ENCODE measurements at regions not wholly inside any gene's neighbourhood (a gene's known extent, or its start where the extent isn't known, plus 50 kb on each side); places are given as distances from the start of the nearest gene placed in this dataset.

- DNase-seq (ENCODE audit: low spot score) = no peak
Measured at GRCh38 chrX:148365233-148365632, 135.2 kb upstream of the AFF2 start.

GRCh38 chrX:148371291-148371690 lies 129.1 kb upstream of the AFF2 start:
- DNase-seq (ENCODE audit: low spot score) = no peak

DNA sequence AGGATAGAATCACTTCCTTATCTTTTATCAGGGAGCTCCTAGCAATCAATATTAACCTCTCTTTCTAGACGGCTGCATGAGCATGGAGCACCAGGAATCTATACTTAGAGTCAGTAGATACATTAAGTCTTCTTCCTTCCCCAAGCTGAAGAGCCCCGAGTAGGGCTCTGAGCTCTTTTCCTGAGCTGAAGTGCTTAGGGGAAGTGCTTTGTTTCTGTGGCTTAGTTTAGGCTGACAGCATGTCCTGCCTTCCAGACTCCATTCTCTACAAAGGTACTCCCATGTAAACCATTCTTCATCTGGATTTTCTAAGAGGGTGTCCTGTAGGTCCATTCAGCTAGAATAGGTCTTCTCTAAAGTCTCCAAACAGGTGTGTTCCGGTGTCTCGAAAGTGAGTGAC lies 127.5 kb upstream of the AFF2 start:
- DNase-seq (ENCODE audit: low spot score) = no peak

GRCh38 chrX:148376342-148376741 lies 124.1 kb upstream of the AFF2 start:
- DNase-seq (ENCODE audit: low spot score) = no peak

DNA sequence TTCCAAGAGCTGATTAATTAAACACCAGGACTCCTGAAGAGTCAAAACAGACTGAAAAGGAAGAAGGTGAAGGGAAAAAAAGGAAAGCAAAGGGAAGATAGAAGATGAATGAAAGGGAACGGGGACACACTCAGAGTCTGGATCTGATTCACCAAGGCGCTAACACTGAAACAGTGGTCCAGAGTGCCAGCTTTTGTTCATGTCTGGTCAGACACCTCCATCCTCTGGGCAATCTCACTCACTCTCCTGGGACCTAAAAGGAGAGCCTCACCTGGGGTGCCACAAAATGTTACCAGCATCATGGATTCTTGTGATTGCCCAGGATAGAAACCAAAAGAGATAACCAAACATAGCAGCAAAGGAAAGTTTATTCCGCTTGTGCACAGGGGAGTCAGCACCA lies 120.3 kb upstream of the AFF2 start:
- DNase-seq (ENCODE audit: low spot score) = no peak

- no peak for DNase-seq (ENCODE audit: low spot score)
Measured at GRCh38 chrX:148380650-148381561, 119.5 kb upstream of the AFF2 start.

- DNase-seq (ENCODE audit: low spot score) = no peak
Measured at GRCh38 chrX:148381603-148382002, 118.8 kb upstream of the AFF2 start.

GRCh38 chrX:148382983-148383382 lies 117.4 kb upstream of the AFF2 start:
- peak; percentile 3 for DNase-seq (ENCODE audit: low spot score)

DNA sequence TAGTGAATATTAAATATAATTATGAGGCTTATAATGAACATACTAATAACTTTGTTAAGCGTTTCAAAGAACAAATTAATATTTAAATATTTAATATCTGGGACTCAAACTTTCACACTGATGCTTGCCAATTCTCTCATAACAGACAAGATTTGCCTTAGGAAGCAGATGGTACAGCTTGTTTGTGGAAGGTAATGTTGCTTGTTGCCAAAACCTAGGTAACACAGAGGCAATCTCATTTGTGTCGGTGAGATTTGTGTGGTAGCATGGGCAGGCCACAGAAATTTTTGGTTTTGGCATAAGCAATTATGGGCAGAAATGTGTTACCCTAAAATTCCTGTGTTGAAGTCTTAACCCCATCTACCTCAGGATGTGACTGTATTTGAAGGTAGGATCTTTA lies 114.9 kb upstream of the AFF2 start:
- no peak for DNase-seq (ENCODE audit: low spot score)

DNA sequence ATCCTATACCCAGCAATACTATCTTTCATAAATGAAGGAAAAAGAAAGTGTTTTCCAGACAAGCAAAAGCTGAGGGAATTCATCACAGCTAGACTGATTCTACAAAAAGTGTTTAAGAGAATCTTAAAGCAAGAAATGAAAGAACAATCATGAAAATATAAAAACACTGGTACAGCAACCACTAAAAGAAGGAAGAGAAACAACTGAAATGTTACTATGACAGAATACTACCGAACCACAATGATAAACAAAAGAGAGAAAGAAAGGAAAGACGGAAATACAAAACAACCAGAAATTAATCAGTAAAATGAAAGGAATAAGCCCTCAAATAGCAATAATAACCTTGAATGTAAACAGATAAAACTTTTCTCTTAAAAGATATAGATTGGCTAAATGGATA lies 110.8 kb upstream of the AFF2 start:
- no peak for DNase-seq (ENCODE audit: low spot score)

GRCh38 chrX:148412006-148412405 lies 88.4 kb upstream of the AFF2 start:
- no peak for DNase-seq (ENCODE audit: low spot score)

DNA sequence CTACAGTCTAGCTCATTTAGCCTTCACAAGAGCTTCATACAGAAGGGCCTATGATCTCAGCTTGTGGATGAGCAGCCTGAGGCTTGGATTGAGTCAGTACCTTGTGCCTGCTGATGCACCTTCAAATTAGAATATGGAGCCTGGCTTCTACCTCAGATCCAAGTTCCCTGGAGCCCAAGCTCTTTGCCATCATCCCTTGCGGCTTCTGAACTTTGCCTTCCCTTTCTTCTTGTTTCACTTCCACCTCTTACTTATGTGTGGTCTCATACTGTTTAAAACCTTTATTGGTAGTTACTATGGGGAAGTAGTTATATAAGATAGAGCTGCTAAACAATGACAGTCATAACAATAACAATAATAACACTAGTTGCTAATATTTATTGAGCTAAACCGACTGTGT lies 84.3 kb upstream of the AFF2 start:
- no peak for DNase-seq (ENCODE audit: low spot score)

GRCh38 chrX:148416931-148417330 lies 83.5 kb upstream of the AFF2 start:
- DNase-seq (ENCODE audit: low spot score) = no peak

DNA sequence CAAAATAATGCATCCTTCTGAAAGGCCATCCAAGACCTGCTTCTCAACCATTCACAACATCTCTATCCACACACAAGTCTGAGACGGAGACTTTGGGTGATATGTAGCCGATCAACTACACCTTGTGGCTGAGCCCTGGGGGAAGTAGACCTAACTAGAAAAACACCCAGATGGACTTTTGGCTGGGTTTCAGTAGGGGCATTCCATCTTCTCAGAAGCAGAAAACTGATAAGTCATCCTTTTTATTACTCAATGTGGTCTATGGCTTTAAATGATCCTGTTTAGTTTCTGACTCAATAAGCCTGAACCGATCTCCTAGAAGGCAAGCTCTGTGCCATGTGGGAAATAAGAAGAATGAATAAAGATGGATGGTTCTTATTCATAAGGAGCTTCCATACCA lies 82.5 kb upstream of the AFF2 start:
- no peak for DNase-seq (ENCODE audit: low spot score)

- no peak for DNase-seq (ENCODE audit: low spot score)
Measured at GRCh38 chrX:148422526-148422925, 77.9 kb upstream of the AFF2 start.

- no peak for DNase-seq (ENCODE audit: low spot score)
Measured at GRCh38 chrX:148424570-148424969, 75.8 kb upstream of the AFF2 start.

DNA sequence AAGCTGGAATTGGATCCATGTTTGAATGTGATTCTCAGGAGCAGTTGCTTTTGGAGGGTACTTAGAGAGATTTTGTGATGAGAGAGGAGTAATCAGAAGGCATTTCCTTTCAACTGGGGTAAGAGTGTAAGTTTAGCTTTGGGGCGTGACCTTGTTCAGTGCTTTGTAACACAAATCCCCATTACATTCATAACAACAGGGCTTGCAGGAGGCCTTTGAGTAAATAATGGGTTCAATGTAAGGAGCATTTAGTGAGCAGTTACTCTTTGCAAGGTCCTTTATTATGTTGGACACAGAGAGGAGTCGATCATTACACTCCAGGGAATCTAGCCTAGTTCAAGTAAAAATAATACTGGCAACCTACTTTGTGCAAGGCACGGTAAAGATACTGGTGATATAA lies 74.0 kb upstream of the AFF2 start:
- peak; percentile 4 for DNase-seq (ENCODE audit: low spot score)

DNA sequence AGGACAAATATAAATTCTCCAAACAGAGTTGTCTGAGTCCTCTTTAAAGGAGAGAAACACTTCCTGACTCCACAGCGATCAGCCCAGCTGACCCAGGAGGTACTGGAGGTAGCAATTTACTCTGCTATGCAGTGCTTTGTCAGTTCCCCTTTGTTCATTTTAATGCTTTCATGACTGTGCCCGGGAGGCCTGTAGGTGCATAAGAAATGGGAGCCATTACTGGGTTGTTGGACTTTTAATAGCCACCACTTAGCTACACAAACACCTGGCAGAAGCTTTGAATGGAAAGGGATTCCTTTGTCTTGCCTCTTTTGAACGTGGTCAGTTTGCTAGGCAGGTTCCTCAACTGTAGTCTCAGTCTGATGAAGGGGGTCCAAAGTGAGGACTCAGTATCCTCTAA lies 59.0 kb upstream of the AFF2 start:
- peak; percentile 6 for DNase-seq (ENCODE audit: low spot score)

GRCh38 chrX:148443216-148443615 lies 57.2 kb upstream of the AFF2 start:
- DNase-seq (ENCODE audit: low spot score) = no peak

DNA sequence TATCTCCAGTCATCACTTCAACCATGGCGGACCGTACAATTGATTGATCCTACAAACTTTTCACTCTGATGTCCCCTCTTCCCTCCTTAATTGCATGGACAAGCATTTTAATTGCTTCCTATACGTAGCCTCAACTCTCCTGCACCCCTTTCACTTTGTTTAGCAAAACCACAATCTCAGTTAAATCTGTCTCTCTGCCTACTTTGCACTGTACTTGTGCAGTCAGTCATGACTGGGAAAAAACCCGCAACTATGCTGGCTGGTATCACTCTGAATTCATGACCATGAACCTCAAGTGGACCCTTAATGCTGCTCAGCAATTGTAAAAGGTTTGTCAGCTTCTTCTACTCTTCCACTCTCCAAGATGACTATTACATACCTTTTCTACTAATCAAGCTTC lies 51.7 kb upstream of the AFF2 start:
- no peak for DNase-seq (ENCODE audit: low spot score)

Data from iPS-NIHi11 (cell line).